Forelimb muscle (tissue), 1 donor: ENCODE measurements at regions not wholly inside any gene's neighbourhood (a gene's known extent, or its start where the extent isn't known, plus 50 kb on each side); places are given as distances from the start of the nearest gene placed in this dataset.
A peak's percentile ranks its signal among the peaks of the same experiment; 100 is the strongest.
"Not testable (repeated sequence)": the region's sequence is repeated elsewhere in the genome, so short reads cannot be mapped to it uniquely, and the experiment has no call there.

Experiments
- DNase-seq: peaks from one replicate; pipeline ENCODE4 v3.0.0-alpha.2; 2013; ENCODE audit warnings: low read depth

GRCh38 chr21:41567901-41568510, 60.0 kb upstream of the TMPRSS2 start:
- DNase-seq = no peak

GRCh38 chr21:41567237-41567636, 59.3 kb upstream of the TMPRSS2 start:
- not testable (repeated sequence) for DNase-seq

- no peak for DNase-seq
These were observed 58.6 kb upstream of the TMPRSS2 start for GRCh38 chr21:41566500-41567014.

- no peak for DNase-seq
These were observed 57.6 kb upstream of the TMPRSS2 start for GRCh38 chr21:41565550-41565949.

GRCh38 chr21:41564871-41565274, 56.9 kb upstream of the TMPRSS2 start:
- DNase-seq = peak; percentile 1

GRCh38 chr21:41562101-41563000, 54.4 kb upstream of the TMPRSS2 start:
- DNase-seq = no peak

GRCh38 chr21:41561701-41562100, 53.7 kb upstream of the TMPRSS2 start:
- DNase-seq = no peak

GRCh38 chr21:41560661-41561158, 52.8 kb upstream of the TMPRSS2 start:
- DNase-seq = no peak

GRCh38 chr21:41559658-41560631, 52.0 kb upstream of the TMPRSS2 start:
- no peak for DNase-seq

GRCh38 chr21:41558842-41559241, 50.9 kb upstream of the TMPRSS2 start:
- DNase-seq = no peak

- no peak for DNase-seq
These were observed 49.9 kb upstream of the TMPRSS2 start for GRCh38 chr21:41557884-41558283.
